Thyroid gland (tissue), 4 donors: ENCODE measurements at regions not wholly inside any gene's neighbourhood (a gene's known extent, or its start where the extent isn't known, plus 50 kb on each side); places are given as distances from the start of the nearest gene placed in this dataset.

Source experiments
- POLR2A ChIP-seq, 2 donors: fragments of 450-650 bp; IDR thresholded peaks; one replicate each; pipeline ENCODE4 v1.6.1; 2017; ENCODE audit warnings: antibody characterized with exemption in 2 of 2, mild to moderate bottlenecking in 2 of 2, moderate library complexity in 1 of 2
- TF ChIP-seq, protein P1 (sequence below), 6 experiments: fragments of 200-600 bp in 3 of 6; fragments of 450-650 bp in 3 of 6; sonication (generic) in 3 of 6; IDR thresholded peaks; one replicate each; pipeline ENCODE4 v1.5.1; 2016 to 2019; ENCODE audit warnings: antibody characterized with exemption in 6 of 6, mild to moderate bottlenecking in 2 of 6, inconsistent platforms in 1 of 6, moderate library complexity in 1 of 6

DNA sequence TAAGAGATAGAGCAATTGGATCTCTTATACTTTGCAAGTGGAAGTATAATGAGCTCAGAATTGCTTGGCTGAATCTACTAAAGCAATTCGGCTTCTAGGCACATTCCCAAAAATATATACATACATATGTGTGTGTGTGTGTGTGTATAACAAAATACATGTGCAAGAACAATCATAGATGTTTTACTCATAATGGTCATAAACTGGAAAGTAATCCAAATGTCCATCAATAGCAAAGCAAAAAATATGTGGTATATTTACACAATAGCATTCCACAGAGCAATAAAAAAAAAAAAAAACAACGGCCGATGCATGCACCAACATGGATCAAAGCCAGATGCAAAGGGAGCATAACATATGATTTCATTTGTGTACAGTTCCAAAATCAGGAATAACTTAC is 707.9 kb downstream of the RFPL4B start:
- TF ChIP-seq, protein P1, sequence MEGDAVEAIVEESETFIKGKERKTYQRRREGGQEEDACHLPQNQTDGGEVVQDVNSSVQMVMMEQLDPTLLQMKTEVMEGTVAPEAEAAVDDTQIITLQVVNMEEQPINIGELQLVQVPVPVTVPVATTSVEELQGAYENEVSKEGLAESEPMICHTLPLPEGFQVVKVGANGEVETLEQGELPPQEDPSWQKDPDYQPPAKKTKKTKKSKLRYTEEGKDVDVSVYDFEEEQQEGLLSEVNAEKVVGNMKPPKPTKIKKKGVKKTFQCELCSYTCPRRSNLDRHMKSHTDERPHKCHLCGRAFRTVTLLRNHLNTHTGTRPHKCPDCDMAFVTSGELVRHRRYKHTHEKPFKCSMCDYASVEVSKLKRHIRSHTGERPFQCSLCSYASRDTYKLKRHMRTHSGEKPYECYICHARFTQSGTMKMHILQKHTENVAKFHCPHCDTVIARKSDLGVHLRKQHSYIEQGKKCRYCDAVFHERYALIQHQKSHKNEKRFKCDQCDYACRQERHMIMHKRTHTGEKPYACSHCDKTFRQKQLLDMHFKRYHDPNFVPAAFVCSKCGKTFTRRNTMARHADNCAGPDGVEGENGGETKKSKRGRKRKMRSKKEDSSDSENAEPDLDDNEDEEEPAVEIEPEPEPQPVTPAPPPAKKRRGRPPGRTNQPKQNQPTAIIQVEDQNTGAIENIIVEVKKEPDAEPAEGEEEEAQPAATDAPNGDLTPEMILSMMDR (IDR thresholded peaks at IDR 0.05) = no peak
- TF ChIP-seq POLR2A (IDR thresholded peaks at IDR 0.05) = no peak
